Ovary (tissue), 3 donors: ENCODE measurements at regions not wholly inside any gene's neighbourhood (a gene's known extent, or its start where the extent isn't known, plus 50 kb on each side); places are given as distances from the start of the nearest gene placed in this dataset.

ENCODE experiments used
- EP300 ChIP-seq: sonication (generic); formaldehyde crosslinking; IDR thresholded peaks from one replicate; pipeline ENCODE4 v1.6.1; 2017; ENCODE audit warnings: antibody characterized with exemption
- TF ChIP-seq, protein P1 (sequence below), 3 donors: fragments of 450-650 bp in 2 of 3; fragments of 200-600 bp in 1 of 3; IDR thresholded peaks; one replicate each; pipeline versions ENCODE4 v1.5.1 to v1.8.0; 2016 to 2022; ENCODE audit warnings: antibody characterized with exemption in 3 of 3, mild to moderate bottlenecking in 1 of 3
- donor health status: DM: no; HTN: no; CAD: no.

DNA sequence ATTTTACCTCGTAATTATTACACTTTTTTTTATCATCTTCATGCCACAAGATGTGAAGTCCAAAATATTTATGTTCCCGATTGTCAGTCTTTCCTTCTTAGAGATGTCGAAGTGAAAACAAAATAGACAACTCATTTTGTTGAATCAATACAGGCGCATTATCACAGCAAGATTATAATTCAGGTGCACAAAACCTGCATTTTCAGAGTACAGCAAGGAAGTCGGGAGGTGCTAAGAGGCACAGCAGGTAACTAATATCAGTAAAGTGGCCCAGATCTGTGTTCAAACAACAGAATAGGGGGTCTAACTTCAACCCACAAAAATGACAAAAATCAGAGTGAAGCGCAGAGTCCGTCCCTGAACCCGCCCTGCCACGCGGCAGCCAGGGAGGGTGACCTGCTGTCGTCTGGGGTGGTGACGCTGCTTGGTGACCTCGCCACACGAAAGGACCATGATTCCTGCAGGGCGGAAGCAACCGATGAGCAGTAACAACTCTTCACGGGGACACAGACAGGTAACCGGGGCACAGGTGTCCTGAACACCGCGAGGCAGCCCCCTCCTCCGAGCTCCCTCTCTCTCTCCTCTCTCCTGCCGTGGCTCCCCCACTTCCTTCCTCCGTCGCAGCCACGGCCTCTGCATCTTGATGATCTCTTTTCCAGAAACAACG, 50.9 kb upstream of the SPACA7 start:
- TF ChIP-seq EP300: no peak
- TF ChIP-seq, protein P1, sequence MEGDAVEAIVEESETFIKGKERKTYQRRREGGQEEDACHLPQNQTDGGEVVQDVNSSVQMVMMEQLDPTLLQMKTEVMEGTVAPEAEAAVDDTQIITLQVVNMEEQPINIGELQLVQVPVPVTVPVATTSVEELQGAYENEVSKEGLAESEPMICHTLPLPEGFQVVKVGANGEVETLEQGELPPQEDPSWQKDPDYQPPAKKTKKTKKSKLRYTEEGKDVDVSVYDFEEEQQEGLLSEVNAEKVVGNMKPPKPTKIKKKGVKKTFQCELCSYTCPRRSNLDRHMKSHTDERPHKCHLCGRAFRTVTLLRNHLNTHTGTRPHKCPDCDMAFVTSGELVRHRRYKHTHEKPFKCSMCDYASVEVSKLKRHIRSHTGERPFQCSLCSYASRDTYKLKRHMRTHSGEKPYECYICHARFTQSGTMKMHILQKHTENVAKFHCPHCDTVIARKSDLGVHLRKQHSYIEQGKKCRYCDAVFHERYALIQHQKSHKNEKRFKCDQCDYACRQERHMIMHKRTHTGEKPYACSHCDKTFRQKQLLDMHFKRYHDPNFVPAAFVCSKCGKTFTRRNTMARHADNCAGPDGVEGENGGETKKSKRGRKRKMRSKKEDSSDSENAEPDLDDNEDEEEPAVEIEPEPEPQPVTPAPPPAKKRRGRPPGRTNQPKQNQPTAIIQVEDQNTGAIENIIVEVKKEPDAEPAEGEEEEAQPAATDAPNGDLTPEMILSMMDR (IDR thresholded peaks at IDR 0.05): no peak
